ENCODE measurements at regions not wholly inside any gene's neighbourhood (a gene's known extent, or its start where the extent isn't known, plus 50 kb on each side); places are given as distances from the start of the nearest gene placed in this dataset.

GRCh38 chr10:9845075-9845474 lies 1172.6 kb upstream of the CELF2 start:
- TF ChIP-seq CTCF (IDR thresholded peaks at IDR 0.05; ENCODE audit: low read depth, low read length, poor library complexity, severe bottlenecking), result no peak
- TF ChIP-seq EZH2phosphoT487 (IDR thresholded peaks at IDR 0.05; ENCODE audit: borderline replicate concordance, low read length), result no peak

All from DOHH2 (cell line).